ENCODE measurements at regions not wholly inside any gene's neighbourhood (a gene's known extent, or its start where the extent isn't known, plus 50 kb on each side); places are given as distances from the start of the nearest gene placed in this dataset.
"Not testable (repeated sequence)": the region's sequence is repeated elsewhere in the genome, so short reads cannot be mapped to it uniquely, and the experiment has no call there.

GRCh38 chr3:153615863-153616262, 453.8 kb downstream of the RAP2B start:
- DNase-seq = no peak

GRCh38 chr3:153617463-153617862, 455.4 kb downstream of the RAP2B start:
- DNase-seq = no peak

DNA sequence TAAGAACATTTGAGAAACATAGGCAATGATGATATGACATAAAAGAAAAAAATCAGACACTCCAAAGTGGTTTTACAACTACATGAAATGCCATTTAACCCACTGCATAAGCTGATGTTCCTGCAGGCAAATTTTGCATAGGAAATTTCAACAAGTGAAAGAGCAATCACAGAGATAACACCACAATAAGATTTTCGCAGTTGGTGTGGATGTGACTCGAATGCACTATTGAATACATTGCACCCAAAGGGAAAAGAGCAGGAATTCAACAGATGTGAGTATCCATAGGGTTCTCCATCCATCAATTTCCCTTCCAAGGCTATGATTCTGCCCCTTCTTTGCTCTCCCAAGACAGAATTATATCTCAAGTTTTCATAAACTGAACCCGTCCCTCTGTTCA, 456.1 kb downstream of the RAP2B start:
- DNase-seq = no peak

- no peak for DNase-seq
These were observed 457.2 kb downstream of the RAP2B start for GRCh38 chr3:153619268-153619667.

DNA sequence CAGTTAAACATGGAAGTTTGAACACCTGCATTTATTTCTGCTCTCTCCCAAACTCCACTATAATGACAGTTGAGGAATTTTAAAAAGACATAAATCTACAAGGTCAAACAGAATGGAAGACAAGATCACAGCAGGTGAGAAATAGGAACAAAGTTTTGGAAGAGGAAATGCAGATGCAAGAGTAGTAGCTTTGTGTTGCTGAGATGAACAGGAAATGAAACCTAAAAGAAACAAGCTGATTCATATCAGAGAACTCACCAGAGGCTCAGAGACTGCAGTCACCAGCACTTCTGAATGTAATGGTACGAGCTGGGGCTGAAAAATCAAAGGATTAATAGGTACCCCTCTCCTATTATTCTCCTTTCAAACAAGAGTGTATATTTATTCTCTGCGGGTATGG, 459.9 kb downstream of the RAP2B start:
- no peak for DNase-seq

GRCh38 chr3:153623834-153624233, 461.8 kb downstream of the RAP2B start:
- no peak for DNase-seq

DNA sequence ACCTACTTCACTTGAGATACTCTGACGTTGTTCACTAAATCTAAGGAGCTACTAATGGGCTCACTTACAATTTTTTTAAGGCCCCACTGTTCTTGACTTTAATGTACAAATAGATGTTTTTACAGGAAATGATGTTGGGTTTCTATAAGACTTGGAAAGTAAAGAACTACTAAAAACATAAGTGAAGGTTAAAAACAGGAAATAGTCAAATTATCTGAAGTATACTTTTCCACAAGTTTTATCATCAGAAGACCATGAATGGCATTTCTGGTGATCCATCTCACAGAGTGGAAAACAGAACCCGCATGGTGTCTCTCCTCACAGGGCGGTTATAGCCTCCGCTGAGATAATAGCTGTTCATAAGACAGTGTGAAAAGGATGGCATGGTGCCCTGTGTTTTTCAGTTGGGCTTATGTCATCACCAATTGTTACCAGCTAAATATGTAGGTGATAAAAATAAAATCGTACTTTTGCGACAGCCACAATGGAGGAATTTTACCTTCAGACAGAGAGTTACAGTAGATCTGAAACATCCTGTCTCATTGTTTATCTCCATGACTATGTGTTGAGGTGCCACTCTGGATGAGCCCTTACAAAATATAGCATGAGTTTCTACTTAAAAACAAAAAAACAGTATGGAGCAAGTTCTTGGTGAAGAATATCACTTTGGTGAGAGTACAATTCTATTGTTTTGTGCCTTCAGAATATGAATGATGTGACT, 462.4 kb downstream of the RAP2B start:
- no peak for DNase-seq

DNA sequence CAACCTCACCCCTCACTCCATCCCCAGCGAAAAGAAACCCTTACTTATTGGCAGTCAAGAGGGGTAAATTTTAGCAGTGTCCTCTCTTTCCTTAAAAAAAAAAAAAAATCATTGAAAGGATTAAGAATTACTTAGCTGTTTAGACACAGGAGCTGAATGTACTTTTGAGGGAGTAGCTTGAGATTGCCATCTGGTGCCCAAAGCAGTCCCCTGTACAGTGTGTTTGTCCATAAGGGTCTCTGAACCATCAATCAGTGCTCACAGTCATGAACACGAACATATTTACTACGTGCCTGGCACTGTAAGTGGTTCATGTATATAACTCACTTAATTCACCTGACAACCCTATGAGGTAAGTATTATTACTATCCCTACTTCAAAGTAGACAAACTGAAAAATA, 463.5 kb downstream of the RAP2B start:
- no peak for DNase-seq

DNA sequence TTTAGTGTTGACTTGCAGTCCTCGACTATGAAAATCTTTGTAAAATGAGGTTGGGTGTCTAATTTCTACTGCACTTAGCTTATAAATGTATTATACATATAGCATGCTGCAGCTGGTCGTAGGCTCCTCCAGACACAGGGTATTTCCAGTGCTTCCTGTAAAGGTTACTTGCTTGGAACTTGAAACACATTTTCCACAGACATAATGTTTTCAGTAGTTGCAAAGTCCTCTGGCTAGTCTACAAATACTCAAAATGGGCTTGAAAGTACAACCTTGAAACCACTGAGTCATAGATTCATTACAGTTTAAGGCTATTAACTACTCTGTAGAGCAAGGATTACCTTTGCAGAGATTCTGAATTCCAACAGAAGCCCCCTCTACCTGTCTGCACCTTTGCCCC, 464.1 kb downstream of the RAP2B start:
- no peak for DNase-seq

- DNase-seq = no peak
These were observed 466.6 kb downstream of the RAP2B start for GRCh38 chr3:153628591-153628990.

- DNase-seq = no peak
These were observed 467.1 kb downstream of the RAP2B start for GRCh38 chr3:153629148-153629547.

DNA sequence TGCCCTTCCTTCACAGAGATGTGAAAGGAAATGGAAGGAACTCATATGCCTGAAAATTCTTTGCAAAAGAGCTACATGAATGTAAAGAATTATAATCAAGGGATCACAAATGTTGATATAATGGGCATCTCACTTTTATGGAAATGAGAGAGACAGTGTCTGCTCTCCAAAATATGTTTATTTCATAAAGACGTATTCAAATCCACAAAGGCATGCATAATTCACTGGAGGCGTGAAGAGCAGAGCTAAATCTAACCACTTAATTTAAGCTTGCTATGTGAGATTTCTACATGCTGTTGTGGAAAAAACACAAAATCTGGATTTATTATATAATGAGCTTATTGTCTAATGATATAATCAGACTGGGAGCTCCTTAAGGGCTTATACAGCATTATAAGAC, 469.1 kb downstream of the RAP2B start:
- no peak for DNase-seq

DNA sequence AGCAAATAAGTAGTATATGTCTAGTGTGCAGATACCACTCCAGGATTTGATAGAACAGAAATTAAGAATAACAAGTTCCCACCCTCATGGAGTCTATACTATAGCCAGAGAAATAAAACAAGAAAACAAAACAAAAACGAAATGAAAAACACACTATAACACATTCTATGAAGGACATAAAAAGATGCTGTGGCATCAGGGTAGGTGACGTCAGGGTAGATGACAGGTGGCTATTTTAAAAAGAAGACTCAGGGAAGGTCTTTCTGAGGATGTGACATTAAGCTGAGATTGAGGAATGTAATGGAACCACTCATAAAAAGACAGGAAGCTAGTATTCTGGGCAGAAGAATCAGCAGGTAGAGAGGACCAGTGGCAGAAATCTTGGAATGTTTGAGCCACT, 469.6 kb downstream of the RAP2B start:
- DNase-seq = no peak

DNA sequence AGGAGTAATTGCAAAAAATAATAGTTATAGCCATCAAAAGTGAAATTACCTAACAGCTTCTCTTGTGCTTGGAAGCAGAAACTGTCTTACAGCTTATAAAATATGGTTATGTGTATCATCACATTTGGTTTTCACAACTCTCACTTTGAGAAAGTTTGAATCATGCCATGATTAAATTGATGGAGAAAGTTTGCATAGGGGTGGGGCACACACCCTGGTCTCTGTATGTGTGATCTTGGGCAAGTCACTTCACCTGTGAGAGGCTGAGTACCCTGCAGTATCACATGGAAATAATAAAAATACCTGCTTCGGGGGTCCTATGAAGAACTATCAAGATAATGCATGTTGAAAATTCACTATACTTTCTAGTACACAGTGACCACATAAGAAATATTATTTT, 471.4 kb downstream of the RAP2B start:
- no peak for DNase-seq

DNA sequence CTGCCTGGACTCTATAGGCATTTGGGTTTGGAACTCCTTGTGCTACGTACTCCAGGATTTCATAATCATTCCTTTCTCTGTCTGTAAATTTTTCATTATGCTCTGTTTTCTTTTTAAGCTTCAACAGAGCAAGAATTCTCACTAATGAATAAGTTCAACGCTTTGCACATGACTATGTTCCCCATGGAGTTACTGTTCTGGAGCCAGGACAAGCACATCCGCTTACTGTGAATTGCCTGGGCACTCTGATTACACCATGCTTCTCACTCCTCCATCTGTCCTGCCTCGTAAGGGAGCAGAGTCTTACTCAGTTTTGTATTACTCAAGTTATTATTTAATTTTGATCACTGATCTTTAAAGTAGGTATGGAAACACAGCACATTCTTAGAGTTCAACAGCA, 472.7 kb downstream of the RAP2B start:
- DNase-seq = no peak

DNA sequence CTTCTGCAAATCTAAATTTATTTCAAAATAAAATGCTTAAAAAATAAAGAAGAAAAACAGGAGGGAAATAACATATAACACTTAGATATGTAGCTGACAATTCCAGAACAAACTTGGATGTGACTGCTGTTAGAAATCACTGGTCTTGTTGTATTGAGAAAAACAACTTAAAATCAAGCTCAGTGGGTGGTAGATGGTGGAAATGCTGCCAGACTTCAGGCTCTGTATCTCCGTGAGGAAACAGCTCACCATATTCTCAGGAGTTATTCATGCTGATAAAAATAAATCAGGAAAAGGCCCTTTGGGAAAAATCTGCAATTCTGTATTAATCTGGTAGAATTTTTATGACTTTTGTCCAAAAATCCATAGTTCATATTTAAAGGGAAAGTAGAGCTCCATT, 477.6 kb downstream of the RAP2B start:
- no peak for DNase-seq

GRCh38 chr3:153640689-153641665, 479.0 kb downstream of the RAP2B start:
- DNase-seq = no peak

GRCh38 chr3:153642576-153642975, 478.6 kb upstream of the ARHGEF26 start:
- DNase-seq = not testable (repeated sequence)

- DNase-seq = not testable (repeated sequence)
These were observed 477.7 kb upstream of the ARHGEF26 start for GRCh38 chr3:153643471-153643870.

- DNase-seq = no peak
These were observed 471.8 kb upstream of the ARHGEF26 start for GRCh38 chr3:153649286-153649839.

GRCh38 chr3:153652076-153652475, 469.1 kb upstream of the ARHGEF26 start:
- DNase-seq = no peak

DNA sequence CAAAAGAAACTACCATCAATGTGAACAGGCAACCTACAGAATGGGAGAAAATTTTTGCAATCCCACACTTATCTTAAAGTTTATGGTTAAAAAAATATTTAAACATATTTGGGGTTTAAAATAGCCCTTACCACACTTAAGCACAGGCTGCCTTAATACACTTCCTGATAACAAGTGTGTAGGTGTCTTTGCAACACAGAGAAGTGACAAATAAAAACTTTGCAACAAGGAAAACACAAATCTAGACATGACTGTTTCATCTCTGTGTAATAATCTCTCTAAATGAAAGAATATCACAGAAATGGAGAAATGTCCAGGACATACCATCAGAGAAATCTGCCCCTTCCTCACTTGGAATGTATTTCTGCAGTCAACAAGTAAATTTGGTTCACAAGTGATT, 464.1 kb upstream of the ARHGEF26 start:
- no peak for DNase-seq

- DNase-seq = no peak
These were observed 463.7 kb upstream of the ARHGEF26 start for GRCh38 chr3:153657461-153657860.

Data from right kidney (tissue), 1 donor.